HepG2 (cell line): ENCODE measurements at regions not wholly inside any gene's neighbourhood (a gene's known extent, or its start where the extent isn't known, plus 50 kb on each side); places are given as distances from the start of the nearest gene placed in this dataset.

Experiments
- ATAC-seq: fragments of 200-7000 bp; cut with Tn5 transposase; 3 replicates; pipeline ENCODE4 v1.9.1; 2020; ENCODE audit warnings: mild to moderate bottlenecking, moderate library complexity
- BruUV-seq: library from RNA; stranded (reverse); fragments of 400-500 nt; replicated peaks from 2 replicates; lab custom pipeline; 2021; lab: Mats Ljungman, UMichigan
- CTCF ChIA-PET: fragments of 300-600 bp; formaldehyde crosslinking; extraction: SDS; loops from one replicate; lab custom pipeline; 2021; ENCODE audit warnings: low total read pairs, inconsistent platforms, low intra/inter-chr PET ratio; lab: Yijun Ruan, JAX
- POLR2A ChIA-PET: fragments of 350-600 bp; sonication (Branson Sonifier 250); formaldehyde crosslinking; loops from one replicate; lab custom pipeline; 2020; ENCODE audit warnings: antibody characterized with exemption, inconsistent platforms; lab: Yijun Ruan, JAX
- DNase-seq: peaks from one replicate; pipeline ENCODE4 v3.0.0-alpha.2; 2015; ENCODE audit warnings: low spot score
- FAIRE-seq: peaks from 3 replicates; lab custom pipeline; 2011; peaks lifted over from hg19 to GRCh38; lab: Jason Lieb, UNC
- H2AFZ ChIP-seq: one replicate; pipeline ENCODE4 v1.6.1; 2011; ENCODE audit warnings: low read length, inconsistent platforms
- H3K27ac ChIP-seq: fragments of 300-600 bp; 3 replicates; pipeline ENCODE4 v1.8.0; 2011; ENCODE audit warnings: mixed run types, mild to moderate bottlenecking, mixed read lengths, low read length, inconsistent platforms; ENCODE audit not compliant: insufficient read depth; ENCODE audit errors: extremely low read length
- H3K27me3 ChIP-seq, 2 experiments: fragments of 200-600 bp in 1 of 2; 2 replicates in 1 of 2; 3 replicates in 1 of 2; pipeline versions ENCODE4 v1.6.0 to v1.8.0; 2011; ENCODE audit warnings: low read length in 2 of 2, mild to moderate bottlenecking in 2 of 2, moderate library complexity in 2 of 2, inconsistent platforms in 1 of 2; ENCODE audit not compliant: insufficient read depth in 2 of 2, control insufficient read depth in 1 of 2
- H3K36me3 ChIP-seq, 2 experiments: fragments of 200-600 bp in 1 of 2; replicated peaks in 1 of 2; 2 replicates in 1 of 2; 3 replicates in 1 of 2; pipeline versions ENCODE4 v1.5.1 to v1.8.0; 2011; ENCODE audit warnings: low read length in 2 of 2, inconsistent platforms in 1 of 2; ENCODE audit not compliant: insufficient read depth in 2 of 2, control insufficient read depth in 1 of 2
- H3K4me1 ChIP-seq: 2 replicates; pipeline ENCODE4 v1.5.1; 2012; ENCODE audit warnings: low read length, inconsistent platforms; ENCODE audit not compliant: insufficient read depth
- H3K4me2 ChIP-seq: 2 replicates; pipeline ENCODE4 v1.6.0; 2011; ENCODE audit warnings: low read depth, low read length, inconsistent platforms
- H3K4me3 ChIP-seq, 3 experiments: fragments of 200-600 bp in 1 of 3; sonication (generic), shearing (Covaris generic) in 1 of 3; replicated peaks in 1 of 3; 2 replicates each; pipeline ENCODE4 v1.5.1; 2011 to 2016; ENCODE audit warnings: low read length in 3 of 3, inconsistent platforms in 2 of 3, low read depth in 2 of 3, mild to moderate bottlenecking in 2 of 3, control low read depth in 1 of 3, mixed read lengths in 1 of 3; ENCODE audit not compliant: insufficient read depth in 1 of 3
- H3K79me2 ChIP-seq: one replicate; pipeline ENCODE4 v1.6.1; 2011; ENCODE audit warnings: low read length, inconsistent platforms; ENCODE audit not compliant: insufficient read depth
- H3K9ac ChIP-seq: 2 replicates; pipeline ENCODE4 v1.6.0; 2011; ENCODE audit warnings: mild to moderate bottlenecking, low read depth, low read length, inconsistent platforms; ENCODE audit not compliant: insufficient read depth
- H3K9me3 ChIP-seq: 2 replicates; pipeline ENCODE4 v1.5.1; 2012; ENCODE audit warnings: mild to moderate bottlenecking, low read length
- H4K20me1 ChIP-seq: 2 replicates; pipeline ENCODE4 v1.6.0; 2011; ENCODE audit warnings: inconsistent platforms, mild to moderate bottlenecking, low read length, moderate library complexity; ENCODE audit not compliant: insufficient read depth
- ATAD3A ChIP-seq: sonication (generic); formaldehyde crosslinking; IDR thresholded peaks from 2 replicates; pipeline ENCODE4 v1.4.0; 2020; ENCODE audit warnings: missing genetic modification reagents
- NFRKB ChIP-seq: fragments of 450-650 bp; IDR thresholded peaks from 2 replicates; pipeline ENCODE4 v1.6.1; 2017
- NR2C2 ChIP-seq: sonication (generic); formaldehyde crosslinking; IDR thresholded peaks from 2 replicates; pipeline ENCODE4 v1.4.0; 2020; ENCODE audit warnings: missing genetic modification reagents, mild to moderate bottlenecking, moderate library complexity, borderline replicate concordance
- SATB2 ChIP-seq: sonication (generic); formaldehyde crosslinking; IDR thresholded peaks from 2 replicates; pipeline ENCODE4 v1.5.0; 2020; ENCODE audit warnings: missing genetic modification reagents
- TOE1 ChIP-seq: sonication (generic); formaldehyde crosslinking; IDR thresholded peaks from 2 replicates; pipeline ENCODE4 v1.4.0; 2020; ENCODE audit warnings: mild to moderate bottlenecking, missing genetic modification reagents
- ZFAT ChIP-seq: sonication (generic); formaldehyde crosslinking; conservative IDR thresholded peaks from 2 replicates; pipeline ENCODE4 v1.8.1; 2023; ENCODE audit warnings: missing genetic modification reagents, inconsistent platforms
- ZFYVE20 ChIP-seq: sonication (generic); formaldehyde crosslinking; IDR thresholded peaks from 2 replicates; pipeline ENCODE4 v1.8.0; 2023; ENCODE audit warnings: low read depth, mild to moderate bottlenecking, moderate library complexity, missing genetic modification reagents, borderline replicate concordance
- ZKSCAN5 ChIP-seq: sonication (generic); formaldehyde crosslinking; IDR thresholded peaks from 2 replicates; pipeline ENCODE4 v1.5.1; 2020; ENCODE audit warnings: mild to moderate bottlenecking, missing genetic modification reagents
- ZNF501 ChIP-seq: sonication (generic); formaldehyde crosslinking; IDR thresholded peaks from 2 replicates; pipeline ENCODE4 v1.5.1; 2020; ENCODE audit warnings: mild to moderate bottlenecking, moderate library complexity, missing genetic modification reagents
- ZNF589 ChIP-seq: sonication (generic); formaldehyde crosslinking; conservative IDR thresholded peaks from 2 replicates; pipeline ENCODE4 v1.8.0; 2022; ENCODE audit warnings: mild to moderate bottlenecking, moderate library complexity, missing genetic modification reagents
- ZNF619 ChIP-seq: sonication (generic); formaldehyde crosslinking; IDR thresholded peaks from 2 replicates; pipeline ENCODE4 v1.4.0; 2020; ENCODE audit warnings: mild to moderate bottlenecking, missing genetic modification reagents
- WGBS: methylation state at CpG from one replicate; pipeline ENCODE4 v1.1.6; 2017; ENCODE audit warnings: low lambda C conversion rate; 5-methylcytosine and 5-hydroxymethylcytosine counted together
- in situ Hi-C: cut with HindIII; loops from 2 replicates; pipeline ENCODE4 v1.10.0; 2017; ENCODE audit warnings: low pct_unique_long_range_greater_than_20kb; ENCODE audit not compliant: extremely low pct_ligation_motif_present
- intact Hi-C: fragments of 100-400 bp; cut with micrococcal nuclease; formaldehyde crosslinking; loops from one replicate; pipeline ENCODE4 v1.10.0; 2022; ENCODE audit not compliant: unreplicated experiment
- TF ChIP-seq, protein P1 (sequence below): sonication (generic); formaldehyde crosslinking; IDR thresholded peaks from 2 replicates; pipeline ENCODE4 v1.5.1; 2020; ENCODE audit warnings: missing genetic modification reagents, mild to moderate bottlenecking, borderline replicate concordance
- TF ChIP-seq, protein P2 (sequence below): sonication (generic); formaldehyde crosslinking; IDR thresholded peaks from 2 replicates; pipeline ENCODE4 v1.8.0; 2022; ENCODE audit warnings: missing genetic modification reagents, low read depth, mild to moderate bottlenecking, borderline replicate concordance
- TF ChIP-seq, protein P3 (sequence below): sonication (generic); formaldehyde crosslinking; IDR thresholded peaks from 2 replicates; pipeline ENCODE4 v1.5.1; 2020; ENCODE audit warnings: mild to moderate bottlenecking, missing genetic modification reagents

DNA sequence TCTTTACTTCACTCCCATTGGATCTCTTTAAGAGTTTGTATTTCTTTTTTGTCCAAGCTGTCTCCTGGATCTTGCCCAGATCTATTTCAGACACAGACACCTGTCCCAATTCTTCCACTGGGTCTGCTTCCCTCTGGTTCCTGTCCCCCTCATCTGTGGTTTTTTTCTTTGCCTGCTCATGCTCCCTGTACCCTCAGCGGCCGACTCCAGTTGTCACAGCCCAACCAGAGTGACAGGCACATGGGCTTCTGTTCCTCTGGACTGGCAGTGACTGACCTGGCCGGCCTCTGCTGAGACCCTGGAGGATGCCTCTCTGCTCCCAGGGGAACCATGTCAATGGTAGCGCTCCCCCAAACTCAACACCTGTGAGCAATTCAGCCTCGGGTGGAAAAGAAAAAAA, 142.6 kb downstream of the WSCD1 start:
- peaks cover 0 to 13% of the 10 kb centered on the region in 2 experiments; a peak in 1 of 5 replicates for H3K27me3 ChIP-seq
- no peak overlapping the region for H3K27ac ChIP-seq
- H3K9ac ChIP-seq = no peak overlapping the region
- no peak overlapping the region for H3K4me2 ChIP-seq
- ATAC-seq = no peak
- H3K9me3 ChIP-seq = no peaks in the 10 kb centered on the region
- POLR2A ChIA-PET = no interaction called here
- no peak for DNase-seq
- in situ Hi-C loops = no loop called here
- no peaks in the 10 kb centered on the region for H3K4me1 ChIP-seq
- no peak overlapping the region for H2AFZ ChIP-seq
- BruUV-seq = no TSS peak
- no peaks in the 10 kb centered on the region for H4K20me1 ChIP-seq
- intact Hi-C loops = no loop called here
- CTCF ChIA-PET = no interaction called here
- H3K79me2 ChIP-seq = no peaks in the 10 kb centered on the region
- no peak overlapping the region for H3K4me3 ChIP-seq
- no peaks in the 10 kb centered on the region for H3K36me3 ChIP-seq
- TF ChIP-seq ATAD3A (CRISPR knock-in tag) = no peak
- TF ChIP-seq NR2C2 (CRISPR knock-in tag) = no peak
- TF ChIP-seq TOE1 = no peak
- no peak for TF ChIP-seq NFRKB
- no peak for TF ChIP-seq ZNF589
- TF ChIP-seq ZNF619 = no peak
- TF ChIP-seq ZKSCAN5 = no peak
- TF ChIP-seq ZFAT (CRISPR knock-in tag) = no peak
- FAIRE-seq = no peak
- 0% methylated on average over 5 of the region's 5 CpGs for WGBS

DNA sequence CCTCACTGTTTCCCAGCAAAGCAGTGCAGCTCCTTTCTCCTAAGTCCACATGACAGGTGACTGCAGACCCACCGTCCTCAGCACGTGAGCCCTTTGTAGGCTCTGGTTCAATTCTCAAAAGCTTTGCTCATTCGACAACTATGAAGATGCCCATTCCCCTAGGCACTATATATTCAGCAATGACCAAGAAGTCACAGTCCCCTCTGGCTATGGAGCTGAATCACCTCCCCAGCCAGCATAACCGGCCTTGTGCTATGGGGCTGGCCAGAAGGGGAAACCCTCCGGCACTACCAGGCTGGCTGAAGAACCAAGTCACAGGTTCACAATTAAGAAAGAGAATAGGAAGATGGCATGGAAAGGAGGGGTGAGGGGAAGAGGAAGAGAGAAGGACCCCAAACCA, 139.7 kb downstream of the WSCD1 start:
- ChIA-PET CTCF (no interaction called here), POLR2A (no interaction called here)
- Histone ChIP-seq H4K20me1 (no peaks in the 10 kb centered on the region), H3K36me3 (no peaks in the 10 kb centered on the region), H3K9me3 (no peaks in the 10 kb centered on the region), H3K27me3 (peaks cover 0 to 7% of the 10 kb centered on the region in 2 experiments; a peak in 2 of 5 replicates), H3K79me2 (no peaks in the 10 kb centered on the region), H3K4me3 (no peak overlapping the region), H3K4me2 (no peak overlapping the region), H2AFZ (no peak overlapping the region), H3K4me1 (no peaks in the 10 kb centered on the region), H3K27ac (no peak overlapping the region), H3K9ac (no peak overlapping the region)
- intact Hi-C loops (no loop called here), in situ Hi-C loops (no loop called here)
- ATAC-seq = no peak
- 30% methylated on average over 5 of the region's 5 CpGs for WGBS
- no peak for FAIRE-seq
- no peak for DNase-seq
- no TSS peak for BruUV-seq
- no peak for TF ChIP-seq ZFYVE20 (CRISPR knock-in tag)
- TF ChIP-seq SATB2 (CRISPR knock-in tag) = no peak
- no peak for TF ChIP-seq ZNF501
- TF ChIP-seq, protein P1, sequence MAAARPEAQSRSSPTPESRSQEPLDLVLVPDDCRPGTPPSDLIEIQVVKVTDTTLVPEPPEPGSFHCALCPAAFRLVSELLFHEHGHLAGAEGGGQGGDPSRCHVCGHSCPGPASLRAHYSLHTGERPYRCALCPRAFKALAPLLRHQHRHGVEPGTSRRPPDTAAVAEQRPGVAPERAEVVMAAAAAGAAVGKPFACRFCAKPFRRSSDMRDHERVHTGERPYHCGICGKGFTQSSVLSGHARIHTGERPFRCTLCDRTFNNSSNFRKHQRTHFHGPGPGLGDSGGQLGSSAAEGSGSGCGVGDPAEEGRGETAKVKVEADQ = no peak
- TF ChIP-seq, protein P2, sequence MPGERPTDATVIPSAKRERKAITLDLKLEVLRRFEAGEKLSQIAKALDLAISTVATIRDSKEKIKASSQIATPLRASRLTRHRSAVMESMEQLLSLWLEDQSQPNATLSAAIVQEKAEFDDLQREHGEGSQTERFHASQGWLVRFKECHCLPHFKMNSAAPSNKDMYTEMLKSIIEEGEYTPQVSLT = no peak
- TF ChIP-seq, protein P3, sequence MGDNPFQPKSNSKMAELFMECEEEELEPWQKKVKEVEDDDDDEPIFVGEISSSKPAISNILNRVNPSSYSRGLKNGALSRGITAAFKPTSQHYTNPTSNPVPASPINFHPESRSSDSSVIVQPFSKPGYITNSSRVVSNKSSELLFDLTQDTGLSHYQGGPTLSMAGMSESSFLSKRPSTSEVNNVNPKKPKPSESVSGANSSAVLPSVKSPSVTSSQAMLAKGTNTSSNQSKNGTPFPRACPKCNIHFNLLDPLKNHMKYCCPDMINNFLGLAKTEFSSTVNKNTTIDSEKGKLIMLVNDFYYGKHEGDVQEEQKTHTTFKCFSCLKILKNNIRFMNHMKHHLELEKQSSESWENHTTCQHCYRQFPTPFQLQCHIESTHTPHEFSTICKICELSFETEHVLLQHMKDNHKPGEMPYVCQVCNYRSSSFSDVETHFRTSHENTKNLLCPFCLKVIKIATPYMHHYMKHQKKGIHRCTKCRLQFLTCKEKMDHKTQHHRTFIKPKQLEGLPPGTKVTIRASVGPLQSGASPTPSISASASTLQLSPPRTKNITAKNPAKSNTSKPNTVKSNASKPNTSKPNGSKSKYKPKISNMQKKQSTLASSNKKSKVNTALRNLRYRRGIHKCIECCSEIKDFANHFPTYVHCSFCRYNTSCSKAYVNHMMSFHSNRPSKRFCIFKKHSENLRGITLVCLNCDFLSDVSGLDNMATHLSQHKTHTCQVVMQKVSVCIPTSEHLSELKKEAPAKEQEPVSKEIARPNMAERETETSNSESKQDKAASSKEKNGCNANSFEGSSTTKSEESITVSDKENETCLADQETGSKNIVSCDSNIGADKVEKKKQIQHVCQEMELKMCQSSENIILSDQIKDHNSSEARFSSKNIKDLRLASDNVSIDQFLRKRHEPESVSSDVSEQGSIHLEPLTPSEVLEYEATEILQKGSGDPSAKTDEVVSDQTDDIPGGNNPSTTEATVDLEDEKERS (CRISPR knock-in tag) = no peak
